SK-N-SH (cell line): ENCODE measurements at regions not wholly inside any gene's neighbourhood (a gene's known extent, or its start where the extent isn't known, plus 50 kb on each side); places are given as distances from the start of the nearest gene placed in this dataset.

Experiments
- EZH2phosphoT487 ChIP-seq: fragments of 200-600 bp; sonication (generic); IDR thresholded peaks from 2 replicates; pipeline ENCODE4 v1.6.1; 2017; ENCODE audit warnings: low read depth, mixed run types, mild to moderate bottlenecking, antibody characterized with exemption, moderate library complexity, borderline replicate concordance
- IRF3 ChIP-seq: fragments of 150-350 bp; IDR thresholded peaks from 2 replicates; pipeline ENCODE4 v1.6.1; 2016; ENCODE audit warnings: mild to moderate bottlenecking, low read depth, low read length
- NRF1 ChIP-seq: IDR thresholded peaks from 2 replicates; pipeline ENCODE4 v1.6.1; 2012; ENCODE audit warnings: low read depth, mild to moderate bottlenecking, low read length
- USF1 ChIP-seq: IDR thresholded peaks from 2 replicates; pipeline ENCODE4 v1.4.0; 2012; ENCODE audit warnings: low read depth, borderline replicate concordance
- YY1 ChIP-seq: IDR thresholded peaks from 2 replicates; pipeline ENCODE4 v1.4.0; 2012; ENCODE audit warnings: low read depth, mild to moderate bottlenecking
- TF ChIP-seq, protein P1 (sequence below): IDR thresholded peaks from 2 replicates; pipeline ENCODE4; 2012

DNA sequence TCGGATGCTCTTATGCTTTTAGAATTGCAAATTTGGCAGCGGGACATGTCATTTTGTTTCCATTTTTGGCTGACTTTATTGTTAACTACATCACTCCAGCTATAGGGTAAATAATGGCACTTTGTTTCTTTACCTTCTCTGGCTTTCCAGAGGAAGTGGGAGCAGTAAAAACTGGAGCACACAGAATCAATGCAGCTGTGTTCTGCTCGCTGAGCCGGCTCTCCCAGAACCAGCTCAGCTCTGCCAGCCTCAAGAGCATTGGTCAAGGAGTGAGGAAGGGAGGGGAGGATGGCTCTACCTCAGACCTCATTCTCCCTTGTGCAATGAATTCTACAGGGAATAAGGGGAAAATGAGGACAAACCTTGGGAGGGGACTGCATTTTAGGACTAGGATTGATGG, 50.5 kb upstream of the SPATA13 start (continued):
- TF ChIP-seq USF1 (no peak), EZH2phosphoT487 (no peak), NRF1 (no peak), IRF3 (no peak), YY1 (no peak)
- TF ChIP-seq, protein P1, sequence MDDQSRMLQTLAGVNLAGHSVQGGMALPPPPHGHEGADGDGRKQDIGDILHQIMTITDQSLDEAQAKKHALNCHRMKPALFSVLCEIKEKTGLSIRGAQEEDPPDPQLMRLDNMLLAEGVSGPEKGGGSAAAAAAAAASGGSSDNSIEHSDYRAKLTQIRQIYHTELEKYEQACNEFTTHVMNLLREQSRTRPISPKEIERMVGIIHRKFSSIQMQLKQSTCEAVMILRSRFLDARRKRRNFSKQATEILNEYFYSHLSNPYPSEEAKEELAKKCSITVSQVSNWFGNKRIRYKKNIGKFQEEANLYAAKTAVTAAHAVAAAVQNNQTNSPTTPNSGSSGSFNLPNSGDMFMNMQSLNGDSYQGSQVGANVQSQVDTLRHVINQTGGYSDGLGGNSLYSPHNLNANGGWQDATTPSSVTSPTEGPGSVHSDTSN: no peak
